ENCODE measurements at regions not wholly inside any gene's neighbourhood (a gene's known extent, or its start where the extent isn't known, plus 50 kb on each side); places are given as distances from the start of the nearest gene placed in this dataset.

DNA sequence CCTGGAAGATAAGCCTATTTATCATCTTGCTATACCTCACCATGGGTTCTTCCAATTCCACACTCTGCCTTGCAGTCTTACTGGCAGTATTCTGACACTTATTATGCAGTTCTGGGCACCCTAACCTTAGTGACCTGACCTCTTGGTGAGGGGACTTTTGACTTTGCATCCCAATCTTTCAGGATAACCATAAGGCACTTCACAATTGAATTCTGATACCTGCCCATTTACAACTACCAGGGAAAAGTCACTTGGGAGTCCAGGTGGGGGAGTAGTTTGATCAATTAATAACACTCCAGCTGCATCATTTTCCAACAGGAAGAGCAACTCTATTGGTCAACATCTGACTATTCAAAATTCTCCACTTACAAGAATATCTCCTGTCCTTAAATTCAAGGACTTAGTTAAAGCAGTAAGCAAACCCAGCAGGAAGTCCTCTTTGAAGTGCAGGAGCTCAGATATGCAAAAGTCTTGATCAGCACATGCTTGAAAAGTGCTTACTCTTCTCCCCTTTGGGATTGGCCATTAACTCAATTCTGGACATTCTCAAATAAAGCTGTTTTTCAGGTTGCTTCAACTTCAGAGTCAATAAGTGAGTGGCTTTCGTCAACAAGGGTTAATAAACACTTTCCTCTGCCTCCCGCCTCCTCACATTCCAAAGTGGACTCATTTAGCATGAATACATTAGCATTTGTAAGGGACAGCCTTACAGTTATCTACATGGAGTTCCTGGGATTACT lies 177.4 kb upstream of the NRIP1 start:
- intact Hi-C loops (cut with DNase I) = no loop called here
- no peak overlapping the region for H3K4me3 ChIP-seq
- no peaks in the 10 kb centered on the region for H3K27me3 ChIP-seq
- TF ChIP-seq, protein P1, sequence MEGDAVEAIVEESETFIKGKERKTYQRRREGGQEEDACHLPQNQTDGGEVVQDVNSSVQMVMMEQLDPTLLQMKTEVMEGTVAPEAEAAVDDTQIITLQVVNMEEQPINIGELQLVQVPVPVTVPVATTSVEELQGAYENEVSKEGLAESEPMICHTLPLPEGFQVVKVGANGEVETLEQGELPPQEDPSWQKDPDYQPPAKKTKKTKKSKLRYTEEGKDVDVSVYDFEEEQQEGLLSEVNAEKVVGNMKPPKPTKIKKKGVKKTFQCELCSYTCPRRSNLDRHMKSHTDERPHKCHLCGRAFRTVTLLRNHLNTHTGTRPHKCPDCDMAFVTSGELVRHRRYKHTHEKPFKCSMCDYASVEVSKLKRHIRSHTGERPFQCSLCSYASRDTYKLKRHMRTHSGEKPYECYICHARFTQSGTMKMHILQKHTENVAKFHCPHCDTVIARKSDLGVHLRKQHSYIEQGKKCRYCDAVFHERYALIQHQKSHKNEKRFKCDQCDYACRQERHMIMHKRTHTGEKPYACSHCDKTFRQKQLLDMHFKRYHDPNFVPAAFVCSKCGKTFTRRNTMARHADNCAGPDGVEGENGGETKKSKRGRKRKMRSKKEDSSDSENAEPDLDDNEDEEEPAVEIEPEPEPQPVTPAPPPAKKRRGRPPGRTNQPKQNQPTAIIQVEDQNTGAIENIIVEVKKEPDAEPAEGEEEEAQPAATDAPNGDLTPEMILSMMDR (IDR thresholded peaks at IDR 0.05) = no peak
- no peak overlapping the region for H3K27ac ChIP-seq
- H3K4me1 ChIP-seq = no peaks in the 10 kb centered on the region
- H3K36me3 ChIP-seq = no peaks in the 10 kb centered on the region
- no peaks in the 10 kb centered on the region for H3K9me3 ChIP-seq
- no peak for DNase-seq (ENCODE audit: low spot score in 2 of 2)

DNA sequence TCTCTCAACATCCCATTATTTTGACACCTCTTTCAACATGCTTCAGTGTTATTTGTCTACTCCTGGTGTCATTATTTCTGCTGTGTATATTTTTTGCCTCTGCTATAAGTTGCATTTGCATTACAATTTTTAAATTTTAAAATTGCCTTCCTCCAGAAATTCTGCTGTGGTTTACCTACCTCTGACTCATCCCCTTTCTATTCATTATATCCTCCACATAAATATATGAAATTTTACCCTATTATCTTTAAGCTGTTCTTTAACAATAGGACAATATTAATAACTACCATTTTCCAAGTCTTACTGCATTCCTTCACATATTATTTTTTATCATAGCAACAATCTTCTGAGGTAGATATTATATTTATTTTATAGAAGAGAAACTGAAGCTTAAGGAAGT lies 178.1 kb upstream of the NRIP1 start:
- TF ChIP-seq, protein P1 (IDR thresholded peaks at IDR 0.05) = no peak
- Histone ChIP-seq H3K27me3 (no peaks in the 10 kb centered on the region), H3K27ac (no peak overlapping the region), H3K4me1 (no peaks in the 10 kb centered on the region), H3K36me3 (no peaks in the 10 kb centered on the region), H3K9me3 (no peaks in the 10 kb centered on the region), H3K4me3 (no peak overlapping the region)
- intact Hi-C loops (cut with DNase I) = no loop called here
- DNase-seq (ENCODE audit: low spot score in 2 of 2) = no peak

DNA sequence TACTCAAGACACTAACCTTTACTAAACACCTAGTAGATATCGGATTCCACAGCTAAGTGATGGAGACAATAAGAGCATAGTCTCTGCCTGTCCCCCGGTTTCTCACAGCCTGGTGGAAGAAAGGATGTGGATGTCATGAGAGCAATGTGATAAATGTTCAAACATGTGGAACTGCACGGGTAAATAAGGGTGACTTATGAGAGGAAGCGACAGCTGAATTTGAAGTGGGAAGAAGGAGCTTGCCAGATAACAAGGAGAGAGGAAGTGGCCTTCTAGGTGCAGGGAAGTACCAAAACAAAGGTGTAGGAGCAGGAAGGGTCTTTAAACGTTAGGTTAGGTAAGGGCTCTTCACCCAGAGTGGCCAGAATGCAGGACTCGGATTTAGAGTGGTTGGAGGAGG lies 178.6 kb upstream of the NRIP1 start:
- Histone ChIP-seq H3K9me3 (no peaks in the 10 kb centered on the region), H3K27ac (no peak overlapping the region), H3K27me3 (no peaks in the 10 kb centered on the region), H3K4me3 (no peak overlapping the region), H3K4me1 (no peaks in the 10 kb centered on the region), H3K36me3 (no peaks in the 10 kb centered on the region)
- DNase-seq (ENCODE audit: low spot score in 2 of 2) = no peak
- intact Hi-C loops (cut with DNase I) = no loop called here
- TF ChIP-seq, protein P1 (IDR thresholded peaks at IDR 0.05) = no peak

DNA sequence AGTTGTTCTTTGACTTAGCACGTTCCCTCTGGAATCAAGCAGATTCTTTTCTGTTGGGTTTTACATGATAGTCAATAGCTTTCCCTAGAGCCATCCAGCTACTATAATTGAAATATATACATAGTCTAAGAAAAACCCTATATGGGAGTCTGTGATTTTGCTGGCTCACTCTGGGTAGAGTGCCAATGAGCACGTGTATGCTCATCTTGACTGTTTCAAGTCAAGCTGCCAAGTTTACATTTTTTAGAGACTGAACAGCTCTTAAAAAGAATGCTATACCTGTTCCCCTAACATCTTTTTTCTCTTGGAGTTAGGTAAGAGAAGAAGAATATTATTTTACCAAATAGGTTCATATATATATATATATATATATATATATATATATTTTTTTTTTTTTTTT lies 182.8 kb upstream of the NRIP1 start:
- Histone ChIP-seq H3K36me3 (no peaks in the 10 kb centered on the region), H3K4me3 (no peak overlapping the region), H3K9me3 (no peaks in the 10 kb centered on the region), H3K4me1 (no peaks in the 10 kb centered on the region), H3K27ac (no peak overlapping the region), H3K27me3 (no peaks in the 10 kb centered on the region)
- intact Hi-C loops (cut with DNase I) = no loop called here
- DNase-seq (ENCODE audit: low spot score in 2 of 2) = no peak
- TF ChIP-seq, protein P1 (IDR thresholded peaks at IDR 0.05) = no peak

DNA sequence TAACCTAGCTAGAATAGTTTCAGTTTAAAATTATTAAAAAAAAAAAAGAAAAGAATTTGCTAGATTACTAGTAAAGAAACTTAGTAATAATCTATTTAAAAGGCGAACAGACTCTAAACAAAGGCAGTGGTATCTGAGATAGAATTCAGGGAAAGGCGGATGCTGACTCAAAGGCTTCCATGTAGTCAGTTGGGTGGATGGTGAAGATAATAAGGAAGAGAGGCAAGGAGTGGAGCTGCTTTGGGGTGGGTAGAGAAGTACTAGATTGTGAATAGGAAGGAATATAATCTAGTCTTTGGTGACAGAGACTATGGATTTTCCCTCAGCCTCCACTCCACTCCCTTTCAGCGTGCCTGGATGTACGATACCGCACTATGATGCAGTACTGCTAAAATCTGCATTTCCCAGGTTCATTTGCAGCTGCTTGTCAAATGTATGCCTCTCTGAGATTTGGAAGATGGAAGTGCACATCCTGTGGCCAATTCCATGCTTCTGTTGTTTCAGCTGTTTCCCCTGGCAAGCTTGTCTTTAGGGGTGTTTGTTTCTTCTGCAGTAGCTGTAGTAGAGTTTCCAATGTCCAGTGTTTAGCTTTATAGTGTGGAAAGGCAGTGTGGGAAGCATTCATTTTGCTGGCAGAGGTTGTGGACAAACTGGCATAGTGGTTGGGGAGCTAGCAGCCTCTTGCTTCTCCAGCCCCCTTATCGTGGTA lies 184.6 kb upstream of the NRIP1 start:
- DNase-seq (ENCODE audit: low spot score in 2 of 2) = no peak
- TF ChIP-seq, protein P1 (IDR thresholded peaks at IDR 0.05) = no peak
- Histone ChIP-seq H3K4me3 (no peak overlapping the region), H3K36me3 (no peaks in the 10 kb centered on the region), H3K9me3 (no peaks in the 10 kb centered on the region), H3K27ac (no peak overlapping the region), H3K4me1 (no peaks in the 10 kb centered on the region), H3K27me3 (no peaks in the 10 kb centered on the region)
- intact Hi-C loops (cut with DNase I) = no loop called here
